ENCODE measurements at regions not wholly inside any gene's neighbourhood (a gene's known extent, or its start where the extent isn't known, plus 50 kb on each side); places are given as distances from the start of the nearest gene placed in this dataset.

DNA sequence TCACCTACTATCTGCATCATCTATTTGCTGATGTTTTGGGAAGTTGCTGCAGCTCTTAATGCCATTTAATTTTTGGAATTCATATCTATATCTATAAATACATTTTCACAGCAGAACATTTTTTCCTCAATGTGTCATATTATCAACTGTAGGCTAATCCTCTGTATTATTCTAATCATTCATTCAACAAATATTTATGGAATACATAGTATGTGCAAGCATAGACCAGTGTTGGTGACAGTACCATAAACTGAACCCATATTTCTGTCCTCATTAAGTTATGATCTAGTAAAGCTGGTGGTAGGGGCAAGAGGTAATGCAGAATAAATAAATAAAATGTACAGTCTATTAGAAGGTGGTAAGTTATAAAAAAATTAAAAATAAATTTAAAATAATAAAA, 585.3 kb upstream of the BCHE start:
- no peaks in the 10 kb centered on the region for H3K36me3 Mint-ChIP-seq
- no peak for TF ChIP-seq CTCF (IDR thresholded peaks at IDR 0.05; ENCODE audit: unreplicated experiment)
- peaks cover 2% of the 10 kb centered on the region for H3K4me1 Mint-ChIP-seq
- no peak overlapping the region for H3K4me3 Mint-ChIP-seq
- H3K27ac Mint-ChIP-seq: no peak overlapping the region
- H3K27me3 Mint-ChIP-seq (ENCODE audit: low read depth): no peaks in the 10 kb centered on the region
- peaks cover 16% of the 10 kb centered on the region for H3K9me3 Mint-ChIP-seq
- DNase-seq (ENCODE audit: low spot score in 2 of 2, unreplicated experiment in 2 of 2): no peak

DNA sequence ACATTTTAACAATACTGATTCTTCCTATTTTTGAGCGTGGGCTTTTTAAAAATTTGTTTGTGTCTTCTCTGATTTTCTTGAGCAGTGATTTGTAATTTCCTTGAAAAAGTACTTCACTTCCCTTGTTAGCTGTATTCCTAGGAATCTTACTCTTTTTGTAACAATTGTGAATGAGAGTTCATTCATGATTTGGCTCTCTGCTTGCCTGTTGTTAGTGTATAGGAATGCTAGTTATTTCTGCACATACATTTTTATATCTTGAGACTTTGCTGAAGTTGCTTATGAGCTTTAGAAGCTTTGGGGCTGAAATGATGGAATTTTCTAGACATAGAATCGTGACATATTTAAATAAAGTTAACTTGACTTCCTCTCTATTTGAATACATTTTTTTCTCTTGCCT, 582.8 kb upstream of the BCHE start:
- no peak overlapping the region for H3K4me3 Mint-ChIP-seq
- no peaks in the 10 kb centered on the region for H3K36me3 Mint-ChIP-seq
- no peak for TF ChIP-seq CTCF (IDR thresholded peaks at IDR 0.05; ENCODE audit: unreplicated experiment)
- H3K9me3 Mint-ChIP-seq: peaks cover 16% of the 10 kb centered on the region
- no peak for DNase-seq (ENCODE audit: low spot score in 2 of 2, unreplicated experiment in 2 of 2)
- no peak overlapping the region for H3K27ac Mint-ChIP-seq
- H3K27me3 Mint-ChIP-seq (ENCODE audit: low read depth): no peaks in the 10 kb centered on the region
- H3K4me1 Mint-ChIP-seq: peaks cover 1% of the 10 kb centered on the region

GRCh38 chr3:166405896-166406295, 568.7 kb upstream of the BCHE start:
- no peak for DNase-seq (ENCODE audit: low spot score in 2 of 2, unreplicated experiment in 2 of 2)
- Mint-ChIP-seq H3K27me3 (ENCODE audit: low read depth) (no peaks in the 10 kb centered on the region), H3K9me3 (no peaks in the 10 kb centered on the region), H3K4me3 (no peak overlapping the region), H3K27ac (no peak overlapping the region), H3K4me1 (no peaks in the 10 kb centered on the region), H3K36me3 (no peaks in the 10 kb centered on the region)
- TF ChIP-seq CTCF (IDR thresholded peaks at IDR 0.05; ENCODE audit: unreplicated experiment): no peak

- Mint-ChIP-seq H3K4me3 (no peak overlapping the region), H3K4me1 (no peaks in the 10 kb centered on the region), H3K27ac (no peak overlapping the region), H3K36me3 (no peaks in the 10 kb centered on the region), H3K9me3 (no peaks in the 10 kb centered on the region), H3K27me3 (ENCODE audit: low read depth) (no peaks in the 10 kb centered on the region)
- no peak for DNase-seq (ENCODE audit: low spot score in 2 of 2, unreplicated experiment in 2 of 2)
- TF ChIP-seq CTCF (IDR thresholded peaks at IDR 0.05; ENCODE audit: unreplicated experiment): no peak
Observed at GRCh38 chr3:166405465-166405864, 568.2 kb upstream of the BCHE start.

- Mint-ChIP-seq H3K27me3 (ENCODE audit: low read depth) (no peaks in the 10 kb centered on the region), H3K36me3 (no peaks in the 10 kb centered on the region), H3K27ac (no peak overlapping the region), H3K4me3 (no peak overlapping the region), H3K4me1 (no peaks in the 10 kb centered on the region), H3K9me3 (peaks cover 33% of the 10 kb centered on the region)
- no peak for TF ChIP-seq CTCF (IDR thresholded peaks at IDR 0.05; ENCODE audit: unreplicated experiment)
- no peak for DNase-seq (ENCODE audit: low spot score in 2 of 2, unreplicated experiment in 2 of 2)
Observed at GRCh38 chr3:166390303-166390702, 553.1 kb upstream of the BCHE start.

DNA sequence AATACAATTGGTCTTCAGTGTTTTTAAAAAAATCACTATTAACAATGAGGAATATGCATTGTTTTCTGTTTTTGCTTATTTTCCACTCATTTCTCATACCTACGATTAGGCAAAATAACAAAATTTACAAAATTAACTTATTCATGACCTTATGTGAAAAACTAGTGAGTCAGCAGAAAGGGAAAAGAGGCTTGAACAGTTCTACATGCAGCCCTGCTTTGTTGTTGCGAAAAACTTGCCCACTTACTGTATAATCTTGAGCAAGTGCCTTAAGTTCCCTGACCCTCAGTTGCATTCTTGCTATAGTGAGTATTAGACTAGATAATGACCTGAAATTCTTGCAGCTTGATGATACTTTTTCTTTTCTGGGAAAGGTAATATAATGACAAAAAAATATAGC, 551.1 kb upstream of the BCHE start:
- Mint-ChIP-seq H3K36me3 (no peaks in the 10 kb centered on the region), H3K27ac (no peak overlapping the region), H3K4me1 (no peaks in the 10 kb centered on the region), H3K4me3 (no peak overlapping the region), H3K9me3 (peaks cover 15% of the 10 kb centered on the region), H3K27me3 (ENCODE audit: low read depth) (no peaks in the 10 kb centered on the region)
- no peak for TF ChIP-seq CTCF (IDR thresholded peaks at IDR 0.05; ENCODE audit: unreplicated experiment)
- DNase-seq (ENCODE audit: low spot score in 2 of 2, unreplicated experiment in 2 of 2): no peak
